HG03432 (cell line): ENCODE measurements at regions not wholly inside any gene's neighbourhood (a gene's known extent, or its start where the extent isn't known, plus 50 kb on each side); places are given as distances from the start of the nearest gene placed in this dataset.
A peak's percentile ranks its signal among the peaks of the same experiment; 100 is the strongest.

Experiments used
- ATAC-seq: cut with Tn5 transposase; IDR thresholded peaks from one replicate; pipeline ENCODE4 v1.9.1; 2021; ENCODE audit warnings: mild to moderate bottlenecking, moderate library complexity; ENCODE audit not compliant: unreplicated experiment

GRCh38 chr15:62528505-62528904 lies 363.4 kb upstream of the C2CD4B start:
- ATAC-seq, result no peak

- no peak for ATAC-seq
Measured at GRCh38 chr15:62532367-62532766, 367.3 kb upstream of the C2CD4B start.

- ATAC-seq, result no peak
Measured at GRCh38 chr15:62533687-62534086, 368.6 kb upstream of the C2CD4B start.

GRCh38 chr15:62534996-62535395 lies 369.9 kb upstream of the C2CD4B start:
- ATAC-seq, result no peak

GRCh38 chr15:62539236-62539635 lies 374.2 kb upstream of the C2CD4B start:
- ATAC-seq, result no peak

- ATAC-seq, result no peak
Measured at GRCh38 chr15:62541250-62541649, 376.2 kb upstream of the C2CD4B start.

- no peak for ATAC-seq
Measured at GRCh38 chr15:62541846-62542245, 376.8 kb upstream of the C2CD4B start.

- no peak for ATAC-seq
Measured at GRCh38 chr15:62544446-62544845, 379.4 kb upstream of the C2CD4B start.

GRCh38 chr15:62545467-62546227 lies 380.6 kb upstream of the C2CD4B start:
- ATAC-seq, result no peak

GRCh38 chr15:62546628-62547027 lies 381.5 kb upstream of the C2CD4B start:
- no peak for ATAC-seq

GRCh38 chr15:62547584-62547983 lies 382.5 kb upstream of the C2CD4B start:
- no peak for ATAC-seq

- no peak for ATAC-seq
Measured at GRCh38 chr15:62549345-62549970, 384.4 kb upstream of the C2CD4B start.

- no peak for ATAC-seq
Measured at GRCh38 chr15:62550106-62550505, 385.0 kb upstream of the C2CD4B start.

GRCh38 chr15:62552444-62552843 lies 387.4 kb upstream of the C2CD4B start:
- no peak for ATAC-seq

- peak; percentile 64 for ATAC-seq
Measured at GRCh38 chr15:62553911-62554563, 389.0 kb upstream of the C2CD4B start.

- no peak for ATAC-seq
Measured at GRCh38 chr15:62558640-62559380, 393.7 kb upstream of the C2CD4B start.

GRCh38 chr15:62559381-62559733 lies 394.3 kb upstream of the C2CD4B start:
- no peak for ATAC-seq

GRCh38 chr15:62561059-62561519 lies 396.0 kb upstream of the C2CD4B start:
- ATAC-seq, result no peak

- ATAC-seq, result no peak
Measured at GRCh38 chr15:62561571-62561970, 396.5 kb upstream of the C2CD4B start.

GRCh38 chr15:62564886-62565633 lies 400.0 kb upstream of the C2CD4B start:
- no peak for ATAC-seq

GRCh38 chr15:62565634-62566026 lies 400.5 kb upstream of the C2CD4B start:
- no peak for ATAC-seq
